GM18519 (cell line): ENCODE measurements at regions not wholly inside any gene's neighbourhood (a gene's known extent, or its start where the extent isn't known, plus 50 kb on each side); places are given as distances from the start of the nearest gene placed in this dataset.
"Not testable (repeated sequence)": the region's sequence is repeated elsewhere in the genome, so short reads cannot be mapped to it uniquely, and the experiment has no call there.

ENCODE experiments used
- ATAC-seq: cut with Tn5 transposase; IDR thresholded peaks from one replicate; pipeline ENCODE4 v1.9.1; 2021; ENCODE audit warnings: mild to moderate bottlenecking, moderate library complexity; ENCODE audit not compliant: unreplicated experiment, low FRiP score

GRCh38 chr10:4429571-4429970 is 396.4 kb upstream of the AKR1E2 start:
- no peak for ATAC-seq

DNA sequence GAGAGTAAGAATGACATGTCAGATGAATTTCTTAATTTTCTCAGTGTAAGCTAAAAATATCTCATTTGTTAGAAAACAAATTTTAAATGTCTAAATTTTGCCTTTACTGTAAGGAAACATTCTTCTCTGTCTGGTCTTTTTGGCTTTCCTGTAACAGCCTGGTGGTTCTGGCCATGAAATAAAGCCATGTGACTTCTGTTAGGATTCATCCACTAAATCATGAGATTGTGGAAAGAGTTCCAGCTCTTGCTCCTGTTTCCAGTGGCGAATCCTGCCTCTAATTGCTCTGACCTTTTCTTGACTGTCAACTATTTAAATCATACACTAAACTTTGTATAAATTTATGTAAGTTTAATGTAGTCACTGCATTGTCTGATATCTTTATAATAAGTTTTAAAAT is 398.5 kb upstream of the AKR1E2 start:
- no peak for ATAC-seq

DNA sequence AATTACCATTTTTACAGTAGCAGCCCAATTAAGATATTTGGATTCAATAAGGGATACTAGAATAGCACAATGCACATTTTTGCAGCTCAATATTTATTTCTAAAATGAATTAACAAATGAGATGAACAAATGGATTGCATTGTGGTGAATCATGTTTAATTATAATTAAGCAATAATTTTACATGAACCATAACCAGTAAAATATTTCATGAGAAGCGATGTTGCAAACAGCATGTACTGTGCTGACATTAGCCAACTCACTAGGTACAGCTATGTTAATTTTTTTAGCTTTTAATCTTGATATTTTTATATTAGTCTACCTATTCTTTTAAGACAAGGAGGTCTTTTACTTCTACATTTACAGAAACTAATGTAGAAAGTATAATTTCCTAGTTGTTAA is 399.1 kb upstream of the AKR1E2 start:
- ATAC-seq = no peak

DNA sequence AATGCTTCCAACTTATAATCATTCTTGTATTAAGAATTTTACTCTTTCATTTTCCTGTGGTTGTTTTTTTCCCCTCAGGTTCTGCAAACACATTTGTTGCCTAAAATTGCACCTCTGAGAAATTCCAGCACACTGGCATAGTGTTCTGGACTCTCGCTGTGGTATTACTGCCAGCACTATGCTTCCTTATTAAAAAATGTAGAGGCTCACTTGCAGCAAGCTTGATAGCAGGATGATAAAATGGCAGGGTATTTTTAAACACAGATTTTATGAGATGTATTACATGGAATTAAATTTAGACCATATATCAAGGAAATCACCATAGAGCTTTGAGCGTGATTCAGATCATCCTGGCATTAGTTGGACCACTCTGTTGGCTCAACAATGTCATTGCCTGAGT is 416.7 kb upstream of the AKR1E2 start:
- no peak for ATAC-seq

DNA sequence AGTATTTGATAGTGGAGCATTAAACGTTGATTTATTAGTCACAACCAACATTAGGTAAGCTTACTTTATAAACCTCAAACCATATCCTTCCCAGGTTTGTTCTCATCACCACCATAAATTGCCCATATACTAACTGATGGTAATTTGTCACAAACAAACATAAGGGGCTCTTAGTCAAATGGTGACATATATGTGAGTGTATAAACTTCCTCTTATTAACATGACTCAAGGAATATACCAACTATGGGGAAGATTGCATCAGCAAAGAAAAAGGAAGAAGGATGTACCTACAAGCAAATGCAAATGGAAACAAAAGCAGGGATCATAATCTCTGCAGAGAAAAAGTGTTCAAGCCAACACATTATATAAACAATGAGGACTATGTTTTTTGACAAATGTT is 418.2 kb upstream of the AKR1E2 start:
- no peak for ATAC-seq

DNA sequence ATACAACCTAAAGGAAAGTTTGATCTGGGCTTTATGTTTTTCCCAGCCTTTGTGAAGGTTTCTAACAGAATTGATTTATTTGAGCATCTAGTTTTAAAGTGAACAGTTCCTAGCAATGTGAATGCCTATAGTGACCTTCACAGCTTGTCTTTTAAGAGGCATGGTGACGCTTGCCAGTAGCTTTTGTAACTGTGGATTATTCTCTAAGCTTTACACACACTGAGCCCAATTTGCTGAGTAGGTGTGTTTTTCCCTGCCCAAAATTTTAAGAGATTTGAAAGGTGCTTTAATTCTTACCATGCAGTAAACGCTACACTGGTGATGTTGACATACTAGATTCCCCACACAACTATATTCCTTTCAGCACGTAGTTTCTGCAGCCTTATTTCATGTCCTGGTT is 420.2 kb upstream of the AKR1E2 start:
- ATAC-seq = no peak

DNA sequence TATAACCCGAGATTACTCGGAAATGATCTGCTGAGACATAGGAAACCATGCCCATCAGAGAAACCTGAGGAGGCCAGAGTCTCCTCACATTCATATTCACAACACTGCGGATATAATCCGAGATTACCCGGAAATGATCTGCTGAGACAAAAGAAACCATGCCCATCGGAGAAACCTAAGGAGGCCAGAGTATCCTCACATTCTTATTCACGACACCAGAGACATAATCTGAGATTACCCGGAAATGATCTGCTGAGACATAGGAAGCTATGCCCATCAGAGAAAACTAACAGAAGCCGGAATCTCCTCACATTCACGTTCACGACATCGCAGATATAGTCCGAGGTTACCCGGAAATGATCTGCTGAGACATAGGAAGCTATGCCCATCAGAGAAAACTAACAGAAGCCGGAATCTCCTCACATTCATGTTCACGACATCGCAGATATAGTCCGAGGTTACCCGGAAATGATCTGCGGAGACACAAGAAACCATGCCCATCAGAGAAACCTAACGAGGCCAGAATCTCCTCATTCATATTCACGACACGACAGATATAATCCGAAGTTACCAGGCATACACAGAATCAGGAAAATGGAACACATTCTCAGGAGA is 422.3 kb upstream of the AKR1E2 start:
- no peak for ATAC-seq

- ATAC-seq = not testable (repeated sequence)
Measured at GRCh38 chr10:4401080-4401479, 424.9 kb upstream of the AKR1E2 start.

DNA sequence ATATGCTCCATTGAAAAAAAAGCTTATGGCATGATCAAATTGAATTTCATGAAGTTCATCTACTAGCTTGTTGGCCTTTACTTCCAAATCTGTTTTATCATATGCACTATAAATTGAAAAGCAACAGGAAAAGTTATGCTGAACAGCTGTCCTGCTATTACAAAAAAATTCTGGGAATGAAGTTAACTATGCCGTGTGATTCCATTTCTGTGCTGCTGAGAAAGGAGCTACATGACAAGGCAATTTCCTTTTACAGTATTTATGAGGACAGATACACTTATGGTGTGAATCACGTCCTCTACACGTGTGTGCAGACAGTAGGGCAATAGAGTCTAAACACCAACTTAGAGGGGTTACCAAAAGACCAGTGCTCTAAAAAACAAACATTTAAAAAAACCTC is 426.5 kb upstream of the AKR1E2 start:
- no peak for ATAC-seq

- no peak for ATAC-seq
Measured at GRCh38 chr10:4398602-4399001, 427.4 kb upstream of the AKR1E2 start.

DNA sequence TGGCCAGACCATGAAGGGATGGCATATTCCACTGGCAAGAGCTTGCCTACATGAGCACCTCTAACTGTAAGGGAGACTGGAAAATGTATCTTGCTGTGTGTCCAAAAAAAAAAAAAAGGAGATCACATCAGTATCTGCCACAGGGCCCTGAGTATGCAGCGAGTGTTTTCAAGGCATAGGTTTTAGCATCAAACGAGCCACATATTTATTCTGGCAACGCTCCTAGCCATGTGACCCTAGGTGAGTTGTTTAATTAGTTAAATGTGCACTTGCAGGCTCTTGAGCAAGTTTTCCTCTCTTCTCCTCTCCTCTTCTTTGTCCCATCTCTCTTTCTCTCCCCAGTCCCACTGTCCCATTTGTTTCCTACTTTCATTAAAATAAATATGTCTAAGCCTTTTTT is 428.7 kb upstream of the AKR1E2 start:
- no peak for ATAC-seq

DNA sequence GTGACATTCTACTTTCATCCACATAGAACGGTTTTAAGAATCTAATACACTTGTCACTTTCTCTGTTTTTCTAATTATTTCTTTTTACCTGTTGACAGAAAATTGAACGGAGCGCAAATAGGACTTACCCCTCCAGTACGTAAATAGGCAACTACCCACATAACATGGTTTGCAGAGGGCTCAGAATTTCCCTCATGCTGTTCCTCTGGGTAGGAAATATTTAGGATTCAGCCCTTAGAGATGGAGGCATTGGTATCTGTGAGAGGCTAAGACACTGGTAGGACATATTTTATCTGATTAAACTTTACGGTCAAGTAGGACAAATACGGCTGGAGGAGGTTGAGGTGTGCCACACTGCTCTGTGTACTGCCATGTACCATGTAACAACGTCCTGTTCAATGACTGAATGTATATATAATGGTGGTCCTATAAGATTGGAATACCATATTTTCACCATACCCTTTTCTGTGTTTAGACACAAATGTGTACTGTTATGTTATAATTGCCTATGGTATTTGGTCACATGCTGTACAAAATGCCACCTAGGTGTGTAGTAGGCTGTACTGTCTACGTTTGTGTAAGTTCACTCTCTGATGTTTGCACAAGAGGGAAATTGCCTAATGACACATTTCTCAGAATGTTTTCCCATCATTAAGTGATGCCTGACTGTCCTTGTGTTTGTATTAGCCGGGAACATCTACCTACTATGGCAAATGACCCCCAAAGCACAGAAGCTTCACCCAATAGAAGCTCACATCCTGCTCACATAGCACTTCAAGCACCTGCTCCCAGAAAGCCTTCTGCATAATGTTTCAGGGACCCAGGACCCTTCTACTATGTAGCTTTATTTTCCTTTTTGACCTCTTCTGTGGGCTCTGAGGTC is 429.4 kb upstream of the AKR1E2 start:
- no peak for ATAC-seq

DNA sequence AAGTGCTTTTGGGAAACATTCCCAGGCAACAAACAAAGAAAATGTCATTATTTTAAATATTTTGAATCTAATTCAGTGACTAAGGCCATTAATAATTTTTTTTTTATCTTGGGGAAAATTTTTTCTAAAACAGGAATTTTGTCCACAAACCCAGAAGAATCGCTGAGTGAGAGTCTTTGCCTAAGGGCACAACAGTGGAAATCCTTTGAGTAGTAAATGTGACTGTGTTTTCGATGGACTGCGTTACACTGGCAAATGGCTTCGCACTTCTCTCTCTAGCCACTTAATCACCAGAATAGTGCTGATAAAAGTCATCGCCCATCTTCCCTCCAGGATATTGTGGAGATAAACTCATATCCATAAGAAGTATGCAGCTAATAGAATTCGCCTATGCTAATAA is 430.3 kb upstream of the AKR1E2 start:
- ATAC-seq = no peak

GRCh38 chr10:4394455-4394854 is 431.6 kb upstream of the AKR1E2 start:
- ATAC-seq = not testable (repeated sequence)

DNA sequence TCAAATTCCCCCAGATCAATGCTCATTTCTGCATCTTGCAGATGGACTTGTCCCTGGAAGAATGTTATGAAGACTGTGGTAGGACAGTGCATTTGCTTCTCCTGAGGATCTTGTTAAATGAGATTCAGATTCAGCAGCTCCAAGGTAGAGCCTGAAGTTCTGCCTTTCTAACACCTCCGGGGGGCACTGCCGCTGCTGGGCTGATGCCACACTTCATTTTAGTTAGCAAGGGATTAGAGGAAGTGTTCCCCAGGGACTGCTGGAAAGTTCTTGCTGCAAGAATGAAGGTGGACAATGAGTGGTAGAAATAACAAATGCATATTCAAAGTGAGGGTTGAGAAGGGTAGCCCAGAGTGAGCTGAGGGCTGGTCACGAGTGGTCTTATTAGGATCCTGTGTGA is 434.3 kb upstream of the AKR1E2 start:
- ATAC-seq = no peak

- ATAC-seq = no peak
Measured at GRCh38 chr10:4390219-4390618, 435.8 kb upstream of the AKR1E2 start.

DNA sequence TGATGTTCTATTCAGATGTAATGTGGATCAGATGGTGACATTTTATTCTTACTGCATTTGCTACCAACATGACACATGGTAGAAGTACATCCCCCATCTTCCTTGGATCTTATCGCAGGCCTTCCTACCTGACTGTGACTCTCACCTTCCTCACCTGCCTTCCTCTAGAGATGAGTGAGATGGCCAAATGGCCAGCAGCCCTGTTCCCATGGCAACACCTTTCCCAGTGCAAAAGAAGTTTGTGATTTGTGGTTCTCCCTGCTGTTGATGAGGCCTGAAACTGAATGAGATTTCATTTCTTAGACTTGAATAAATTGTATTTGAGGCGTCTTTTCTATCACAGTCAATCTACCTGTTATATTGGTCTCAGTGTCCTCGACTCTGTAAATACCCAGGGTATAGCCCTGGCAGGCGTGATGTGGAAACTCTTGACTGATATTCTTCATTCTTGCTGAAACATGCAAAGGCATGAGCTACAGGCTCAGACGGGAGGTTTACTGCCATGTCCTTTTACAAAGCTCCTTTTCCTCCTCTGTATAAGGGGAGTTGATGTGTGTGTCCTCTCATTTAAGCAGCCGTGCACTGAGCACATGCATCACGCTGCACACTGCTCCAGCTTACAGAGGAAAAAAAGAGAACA is 440.7 kb upstream of the AKR1E2 start:
- ATAC-seq = no peak

DNA sequence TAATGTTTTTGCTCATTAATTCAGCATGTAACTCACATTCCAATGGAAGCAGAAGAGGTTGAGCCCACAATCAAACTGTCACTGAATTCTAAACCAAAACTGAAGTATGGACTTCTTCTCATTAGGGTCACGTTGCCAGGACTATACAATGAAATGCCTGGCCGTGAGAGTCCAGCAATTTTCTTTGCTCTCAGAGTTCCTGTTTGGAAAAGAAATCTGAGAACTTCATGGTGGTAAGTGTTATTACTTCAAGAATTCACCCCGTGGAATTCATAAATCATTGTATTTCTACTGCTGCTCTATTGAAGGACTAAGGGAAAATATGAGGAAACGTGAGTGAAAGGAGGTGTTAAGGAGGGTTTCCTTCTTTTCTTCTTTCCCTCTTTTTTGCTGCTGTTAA is 441.8 kb upstream of the AKR1E2 start:
- no peak for ATAC-seq

DNA sequence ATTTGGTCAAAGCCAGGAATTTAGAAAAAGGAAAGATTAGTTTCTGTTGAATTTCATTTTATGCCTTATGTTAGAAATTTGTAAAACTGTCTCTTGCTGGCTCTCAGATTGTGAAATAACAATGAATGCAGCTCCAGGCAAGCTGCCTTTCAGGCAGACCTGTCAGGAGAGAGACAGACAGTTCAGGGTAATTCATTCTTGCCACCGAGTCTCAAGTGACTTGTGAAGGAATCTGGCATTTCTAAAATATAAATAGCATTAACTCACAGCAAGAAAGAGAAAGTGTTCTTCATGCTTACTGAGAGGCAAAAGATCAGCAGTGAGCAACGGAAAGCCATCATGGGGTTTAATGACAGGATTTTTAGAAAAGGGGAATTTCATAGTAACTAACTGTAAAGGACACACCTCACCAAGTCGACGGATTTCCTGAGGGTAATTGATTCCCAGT is 442.3 kb upstream of the AKR1E2 start:
- ATAC-seq = no peak

DNA sequence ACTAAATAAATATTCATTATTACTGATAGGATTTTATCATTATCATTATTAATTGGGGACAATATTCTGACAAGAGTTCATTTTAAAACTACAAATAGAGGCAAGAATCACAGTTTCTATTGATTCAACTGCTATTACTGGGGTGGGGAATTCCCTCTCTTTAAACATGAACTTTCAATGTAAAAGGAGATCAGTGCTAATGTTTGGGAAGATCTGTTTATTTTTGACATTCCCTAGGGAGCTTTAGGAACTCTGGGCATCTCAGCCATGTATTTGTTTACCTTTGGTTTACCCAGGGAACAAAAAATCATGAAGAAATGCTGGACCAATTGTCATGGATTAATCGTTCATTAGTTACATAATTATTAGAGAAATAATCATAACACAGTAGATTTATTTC is 443.2 kb upstream of the AKR1E2 start:
- no peak for ATAC-seq

DNA sequence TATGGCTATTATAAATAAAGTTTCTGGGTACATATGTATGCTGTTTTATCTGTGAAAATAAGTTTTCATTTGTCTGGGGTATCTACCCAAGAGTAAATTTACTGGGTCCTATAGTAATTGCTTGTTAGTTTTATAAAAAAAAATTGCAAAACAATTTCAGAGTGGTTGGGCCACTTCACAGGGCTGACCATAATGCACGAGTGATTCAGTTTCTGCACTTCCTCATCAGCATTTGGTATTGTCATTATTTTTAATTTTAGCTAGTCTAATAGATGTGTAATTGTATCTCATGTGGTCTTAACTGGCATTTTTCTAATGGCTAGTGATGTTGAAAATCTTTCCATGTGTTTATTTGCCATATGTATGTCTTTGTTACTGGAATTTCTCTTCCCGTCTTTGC is 452.4 kb upstream of the AKR1E2 start:
- no peak for ATAC-seq

GRCh38 chr10:4373098-4373497 is 452.9 kb upstream of the AKR1E2 start:
- no peak for ATAC-seq
